ENCODE measurements at regions not wholly inside any gene's neighbourhood (a gene's known extent, or its start where the extent isn't known, plus 50 kb on each side); places are given as distances from the start of the nearest gene placed in this dataset.

DNA sequence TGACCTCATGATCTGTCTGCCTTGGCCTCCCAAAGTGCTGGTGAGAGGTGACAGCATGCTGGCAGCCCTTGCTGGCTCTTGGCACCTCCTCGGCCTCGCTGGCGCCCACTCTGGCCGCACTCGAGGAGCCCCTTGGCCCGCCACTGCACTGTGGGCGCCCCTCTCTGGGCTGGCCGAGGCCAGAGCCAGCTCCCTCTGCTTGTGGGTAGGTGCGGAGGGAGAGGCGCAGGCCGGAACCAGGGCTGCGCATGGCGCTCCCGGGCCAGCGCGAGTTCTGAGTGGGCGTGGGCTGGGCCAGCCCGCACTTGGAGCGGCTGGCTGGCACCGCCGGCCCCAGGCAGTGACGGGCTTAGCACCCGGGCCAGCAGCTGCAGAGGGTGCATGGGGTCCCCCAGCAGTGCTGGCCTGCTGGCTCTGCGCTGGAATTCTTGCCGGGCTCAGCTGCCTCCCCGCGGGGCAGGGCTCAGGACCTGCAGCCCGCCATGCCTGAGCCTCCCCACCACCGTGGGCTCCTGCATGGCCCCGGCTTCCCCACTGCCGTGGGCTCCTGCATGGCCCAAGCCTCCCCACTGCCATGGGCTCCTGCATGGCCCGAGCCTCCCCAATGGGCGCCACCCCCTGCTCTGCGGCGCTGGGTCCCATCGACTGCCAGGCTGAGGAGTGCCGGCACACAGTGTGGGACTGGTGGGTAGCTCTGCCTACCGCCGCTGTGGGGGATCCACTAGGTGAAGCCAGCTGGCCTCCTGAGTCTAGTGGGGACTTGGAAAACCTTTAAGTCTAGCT lies 76.4 kb upstream of the OSBPL11 start:
- TF ChIP-seq, protein P1, sequence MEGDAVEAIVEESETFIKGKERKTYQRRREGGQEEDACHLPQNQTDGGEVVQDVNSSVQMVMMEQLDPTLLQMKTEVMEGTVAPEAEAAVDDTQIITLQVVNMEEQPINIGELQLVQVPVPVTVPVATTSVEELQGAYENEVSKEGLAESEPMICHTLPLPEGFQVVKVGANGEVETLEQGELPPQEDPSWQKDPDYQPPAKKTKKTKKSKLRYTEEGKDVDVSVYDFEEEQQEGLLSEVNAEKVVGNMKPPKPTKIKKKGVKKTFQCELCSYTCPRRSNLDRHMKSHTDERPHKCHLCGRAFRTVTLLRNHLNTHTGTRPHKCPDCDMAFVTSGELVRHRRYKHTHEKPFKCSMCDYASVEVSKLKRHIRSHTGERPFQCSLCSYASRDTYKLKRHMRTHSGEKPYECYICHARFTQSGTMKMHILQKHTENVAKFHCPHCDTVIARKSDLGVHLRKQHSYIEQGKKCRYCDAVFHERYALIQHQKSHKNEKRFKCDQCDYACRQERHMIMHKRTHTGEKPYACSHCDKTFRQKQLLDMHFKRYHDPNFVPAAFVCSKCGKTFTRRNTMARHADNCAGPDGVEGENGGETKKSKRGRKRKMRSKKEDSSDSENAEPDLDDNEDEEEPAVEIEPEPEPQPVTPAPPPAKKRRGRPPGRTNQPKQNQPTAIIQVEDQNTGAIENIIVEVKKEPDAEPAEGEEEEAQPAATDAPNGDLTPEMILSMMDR (IDR thresholded peaks at IDR 0.05), result no peak
- TF ChIP-seq POLR2AphosphoS5 (IDR thresholded peaks at IDR 0.05; ENCODE audit: insufficient read depth in 1 of 2, low read depth in 1 of 2), result no peak
